ENCODE measurements at regions not wholly inside any gene's neighbourhood (a gene's known extent, or its start where the extent isn't known, plus 50 kb on each side); places are given as distances from the start of the nearest gene placed in this dataset.

GRCh38 chr1:191839891-191840290 lies 318.4 kb upstream of the RGS18 start:
- TF ChIP-seq CTCF (IDR thresholded peaks at IDR 0.05) (no peak), EP300 (IDR thresholded peaks at IDR 0.05) (no peak), POLR2A (IDR thresholded peaks at IDR 0.05; ENCODE audit: low read depth) (no peak), POLR2AphosphoS5 (IDR thresholded peaks at IDR 0.05) (no peak)
